ENCODE measurements at regions not wholly inside any gene's neighbourhood (a gene's known extent, or its start where the extent isn't known, plus 50 kb on each side); places are given as distances from the start of the nearest gene placed in this dataset.

GRCh38 chr2:18922276-18922675 is 332.9 kb upstream of the NT5C1B start:
- DNase-seq = no peak

GRCh38 chr2:18918280-18918679 is 328.9 kb upstream of the NT5C1B start:
- no peak for DNase-seq

- no peak for DNase-seq
These were observed 325.9 kb upstream of the NT5C1B start for GRCh38 chr2:18915227-18915626.

- no peak for DNase-seq
These were observed 324.1 kb upstream of the NT5C1B start for GRCh38 chr2:18913512-18913911.

- no peak for DNase-seq
These were observed 323.0 kb upstream of the NT5C1B start for GRCh38 chr2:18912225-18912888.

GRCh38 chr2:18911416-18911815 is 322.0 kb upstream of the NT5C1B start:
- DNase-seq = no peak

- DNase-seq = no peak
These were observed 321.5 kb upstream of the NT5C1B start for GRCh38 chr2:18910843-18911242.

- DNase-seq = no peak
These were observed 318.6 kb upstream of the NT5C1B start for GRCh38 chr2:18907937-18908336.

- no peak for DNase-seq
These were observed 318.1 kb upstream of the NT5C1B start for GRCh38 chr2:18907508-18907907.

- no peak for DNase-seq
These were observed 314.4 kb upstream of the NT5C1B start for GRCh38 chr2:18903750-18904149.

- DNase-seq = no peak
These were observed 311.9 kb upstream of the NT5C1B start for GRCh38 chr2:18901242-18901641.

GRCh38 chr2:18900691-18901141 is 311.3 kb upstream of the NT5C1B start:
- no peak for DNase-seq

- no peak for DNase-seq
These were observed 310.4 kb upstream of the NT5C1B start for GRCh38 chr2:18899725-18900124.

- no peak for DNase-seq
These were observed 308.9 kb upstream of the NT5C1B start for GRCh38 chr2:18898271-18898670.

GRCh38 chr2:18896125-18896764 is 306.9 kb upstream of the NT5C1B start:
- no peak for DNase-seq

- DNase-seq = no peak
These were observed 302.4 kb upstream of the NT5C1B start for GRCh38 chr2:18891600-18892345.

- DNase-seq = no peak
These were observed 300.4 kb upstream of the NT5C1B start for GRCh38 chr2:18889565-18890332.

- no peak for DNase-seq
These were observed 296.1 kb upstream of the NT5C1B start for GRCh38 chr2:18885457-18885856.

- DNase-seq = peak; percentile 6
These were observed 294.5 kb upstream of the NT5C1B start for GRCh38 chr2:18883616-18884456.

GRCh38 chr2:18871430-18871829 is 282.1 kb upstream of the NT5C1B start:
- no peak for DNase-seq

GRCh38 chr2:18870307-18870706 is 280.9 kb upstream of the NT5C1B start:
- no peak for DNase-seq

- no peak for DNase-seq
These were observed 272.6 kb upstream of the NT5C1B start for GRCh38 chr2:18861951-18862350.
